ENCODE measurements at regions not wholly inside any gene's neighbourhood (a gene's known extent, or its start where the extent isn't known, plus 50 kb on each side); places are given as distances from the start of the nearest gene placed in this dataset.

DNA sequence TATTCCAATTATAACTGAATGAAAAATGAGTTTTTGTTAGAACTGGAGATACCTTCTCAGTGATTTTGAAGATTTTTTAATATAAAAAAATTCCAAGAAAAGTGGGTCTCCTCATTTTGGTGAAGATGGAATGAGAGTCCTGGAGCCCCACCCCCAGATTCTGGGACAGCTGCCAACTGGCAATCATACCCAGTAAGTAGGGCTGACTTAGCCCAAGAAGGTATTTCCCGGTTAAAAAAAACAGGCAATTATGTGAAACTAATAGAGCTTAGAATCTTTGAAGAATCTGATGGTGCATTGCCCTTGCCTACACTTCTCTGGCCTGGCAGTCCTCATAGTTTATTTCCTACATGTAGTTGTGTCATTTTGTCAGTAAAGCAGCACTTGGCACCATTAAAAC, 52.8 kb upstream of the VWDE start:
- no peak overlapping the region for H3K27ac ChIP-seq
- H3K36me3 ChIP-seq, result no peaks in the 10 kb centered on the region
- DNase-seq (ENCODE audit: low spot score in 2 of 2), result no peak
- no peak for TF ChIP-seq POLR2AphosphoS5 (IDR thresholded peaks at IDR 0.05)
- TF ChIP-seq EP300 (IDR thresholded peaks at IDR 0.05), result no peak
- TF ChIP-seq CTCF (IDR thresholded peaks at IDR 0.05), result no peak
- TF ChIP-seq POLR2A (IDR thresholded peaks at IDR 0.05), result no peak
- H3K4me1 ChIP-seq, result no peaks in the 10 kb centered on the region
- WGBS, result 26% methylated on average over 1 of the region's 1 CpG
- H3K4me3 ChIP-seq, result no peak overlapping the region
- H3K27me3 ChIP-seq, result no peaks in the 10 kb centered on the region
- H3K9me3 ChIP-seq, result no peaks in the 10 kb centered on the region

GRCh38 chr7:12458520-12459131, 55.0 kb upstream of the VWDE start:
- no peaks in the 10 kb centered on the region for H3K4me1 ChIP-seq
- no peak overlapping the region for H3K27ac ChIP-seq
- no peak for DNase-seq (ENCODE audit: low spot score in 2 of 2)
- TF ChIP-seq CTCF (IDR thresholded peaks at IDR 0.05) (peak in 1 of 2 donors; percentile 47), POLR2AphosphoS5 (IDR thresholded peaks at IDR 0.05) (no peak)
- no peak overlapping the region for H3K4me3 ChIP-seq
- H3K27me3 ChIP-seq, result no peaks in the 10 kb centered on the region
- 46% methylated on average over 4 of the region's 4 CpGs for WGBS
- H3K36me3 ChIP-seq, result no peaks in the 10 kb centered on the region
- no peaks in the 10 kb centered on the region for H3K9me3 ChIP-seq

- no peaks in the 10 kb centered on the region for H3K27me3 ChIP-seq
- 87% methylated on average over 1 of the region's 1 CpG for WGBS
- H3K27ac ChIP-seq, result no peak overlapping the region
Observed at GRCh38 chr7:12467837-12468236, 64.2 kb upstream of the VWDE start.

GRCh38 chr7:12469568-12469967, 65.9 kb upstream of the VWDE start:
- no peaks in the 10 kb centered on the region for H3K9me3 ChIP-seq
- H3K36me3 ChIP-seq, result no peaks in the 10 kb centered on the region
- TF ChIP-seq EP300 (IDR thresholded peaks at IDR 0.05), result no peak
- TF ChIP-seq POLR2AphosphoS5 (IDR thresholded peaks at IDR 0.05), result no peak
- TF ChIP-seq POLR2A (IDR thresholded peaks at IDR 0.05), result no peak
- no peak for TF ChIP-seq CTCF (IDR thresholded peaks at IDR 0.05)
- 73% methylated on average over 5 of the region's 5 CpGs for WGBS
- no peak overlapping the region for H3K27ac ChIP-seq
- no peak for DNase-seq (ENCODE audit: low spot score in 2 of 2)
- no peak overlapping the region for H3K4me3 ChIP-seq
- no peaks in the 10 kb centered on the region for H3K4me1 ChIP-seq
- no peaks in the 10 kb centered on the region for H3K27me3 ChIP-seq

More at GRCh38 chr7:12467837-12468236, 64.2 kb upstream of the VWDE start:
- Histone ChIP-seq H3K4me3 (no peak overlapping the region), H3K4me1 (no peaks in the 10 kb centered on the region), H3K9me3 (no peaks in the 10 kb centered on the region), H3K36me3 (no peaks in the 10 kb centered on the region)
- TF ChIP-seq CTCF (IDR thresholded peaks at IDR 0.05) (no peak), EP300 (IDR thresholded peaks at IDR 0.05) (no peak), POLR2AphosphoS5 (IDR thresholded peaks at IDR 0.05) (no peak), POLR2A (IDR thresholded peaks at IDR 0.05) (no peak)
- no peak for DNase-seq (ENCODE audit: low spot score in 2 of 2)

GRCh38 chr7:12470930-12471329, 67.3 kb upstream of the VWDE start:
- 96% methylated on average over 29 of the region's 29 CpGs for WGBS
- H3K9me3 ChIP-seq, result no peaks in the 10 kb centered on the region
- H3K27me3 ChIP-seq, result no peaks in the 10 kb centered on the region
- no peak for TF ChIP-seq CTCF (IDR thresholded peaks at IDR 0.05)
- TF ChIP-seq EP300 (IDR thresholded peaks at IDR 0.05), result no peak
- no peak for TF ChIP-seq POLR2A (IDR thresholded peaks at IDR 0.05)
- TF ChIP-seq POLR2AphosphoS5 (IDR thresholded peaks at IDR 0.05), result no peak
- no peaks in the 10 kb centered on the region for H3K36me3 ChIP-seq
- no peaks in the 10 kb centered on the region for H3K4me1 ChIP-seq
- no peak for DNase-seq (ENCODE audit: low spot score in 2 of 2)
- H3K4me3 ChIP-seq, result no peak overlapping the region
- no peak overlapping the region for H3K27ac ChIP-seq

Data from suprapubic skin (tissue), 4 donors.